PC-9 (cell line): ENCODE measurements at regions not wholly inside any gene's neighbourhood (a gene's known extent, or its start where the extent isn't known, plus 50 kb on each side); places are given as distances from the start of the nearest gene placed in this dataset.

Experiments used
- CTCF ChIP-seq: fragments of 200-600 bp; sonication (generic); conservative IDR thresholded peaks from 2 replicates; pipeline ENCODE4 v1.6.1; 2017; ENCODE audit warnings: mixed run types, antibody characterized with exemption, mild to moderate bottlenecking, moderate library complexity
- EZH2 ChIP-seq: fragments of 200-600 bp; sonication (generic); IDR thresholded peaks from 2 replicates; pipeline ENCODE4 v1.8.0; 2017; ENCODE audit warnings: antibody characterized with exemption, low read depth

- TF ChIP-seq CTCF (no peak), EZH2 (no peak)
These were observed 50.9 kb upstream of the C4orf54 start for GRCh38 chr4:99708551-99708950.
